B cell (primary cell): ENCODE measurements at regions not wholly inside any gene's neighbourhood (a gene's known extent, or its start where the extent isn't known, plus 50 kb on each side); places are given as distances from the start of the nearest gene placed in this dataset.

ENCODE experiments used
- CTCF ChIP-seq: fragments of 200-600 bp; IDR thresholded peaks from one replicate; pipeline ENCODE4 v1.8.0; 2022; ENCODE audit warnings: antibody characterized with exemption, mild to moderate bottlenecking
- EZH2 ChIP-seq: IDR thresholded peaks from 2 replicates; pipeline ENCODE4 v1.6.1; 2012; ENCODE audit warnings: borderline replicate concordance, low read depth, mild to moderate bottlenecking, moderate library complexity, low read length; ENCODE audit not compliant: insufficient read depth, poor library complexity, severe bottlenecking

GRCh38 chr2:210964141-210964764 lies 407.9 kb downstream of the CPS1 start:
- TF ChIP-seq CTCF (no peak), EZH2 (no peak)
